MV-4-11 (cell line): ENCODE measurements at regions not wholly inside any gene's neighbourhood (a gene's known extent, or its start where the extent isn't known, plus 50 kb on each side); places are given as distances from the start of the nearest gene placed in this dataset.

Source experiments
- DNase-seq: peaks from one replicate; lab custom pipeline; 2025; lab: John Stamatoyannopoulos, UW

DNA sequence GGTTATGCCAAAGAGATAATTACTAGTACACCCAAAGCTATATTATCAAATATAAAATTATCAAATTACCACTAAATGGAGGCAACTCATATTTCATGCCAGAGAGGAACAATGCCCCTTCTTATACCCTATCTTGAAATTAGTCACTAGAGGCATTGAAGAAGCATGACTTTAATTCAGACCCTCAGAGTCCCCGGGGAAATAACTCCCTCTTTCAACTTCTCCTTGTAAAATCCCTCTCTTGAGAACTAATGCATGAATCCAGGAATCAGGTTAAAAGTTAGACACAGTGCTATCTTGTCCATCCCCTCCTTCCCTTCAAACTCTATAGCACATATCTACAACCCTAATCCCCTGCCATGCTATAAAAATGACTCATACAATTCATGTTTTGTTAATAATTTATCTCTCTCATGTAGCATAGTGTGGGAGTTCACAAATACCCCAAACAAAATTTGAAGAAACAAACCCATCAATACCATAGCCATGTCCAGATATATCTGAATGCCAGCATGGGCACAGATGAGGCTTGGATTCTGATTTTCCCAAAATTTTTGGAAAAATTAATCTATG, 665.4 kb downstream of the KCNA4 start:
- no peak for DNase-seq

DNA sequence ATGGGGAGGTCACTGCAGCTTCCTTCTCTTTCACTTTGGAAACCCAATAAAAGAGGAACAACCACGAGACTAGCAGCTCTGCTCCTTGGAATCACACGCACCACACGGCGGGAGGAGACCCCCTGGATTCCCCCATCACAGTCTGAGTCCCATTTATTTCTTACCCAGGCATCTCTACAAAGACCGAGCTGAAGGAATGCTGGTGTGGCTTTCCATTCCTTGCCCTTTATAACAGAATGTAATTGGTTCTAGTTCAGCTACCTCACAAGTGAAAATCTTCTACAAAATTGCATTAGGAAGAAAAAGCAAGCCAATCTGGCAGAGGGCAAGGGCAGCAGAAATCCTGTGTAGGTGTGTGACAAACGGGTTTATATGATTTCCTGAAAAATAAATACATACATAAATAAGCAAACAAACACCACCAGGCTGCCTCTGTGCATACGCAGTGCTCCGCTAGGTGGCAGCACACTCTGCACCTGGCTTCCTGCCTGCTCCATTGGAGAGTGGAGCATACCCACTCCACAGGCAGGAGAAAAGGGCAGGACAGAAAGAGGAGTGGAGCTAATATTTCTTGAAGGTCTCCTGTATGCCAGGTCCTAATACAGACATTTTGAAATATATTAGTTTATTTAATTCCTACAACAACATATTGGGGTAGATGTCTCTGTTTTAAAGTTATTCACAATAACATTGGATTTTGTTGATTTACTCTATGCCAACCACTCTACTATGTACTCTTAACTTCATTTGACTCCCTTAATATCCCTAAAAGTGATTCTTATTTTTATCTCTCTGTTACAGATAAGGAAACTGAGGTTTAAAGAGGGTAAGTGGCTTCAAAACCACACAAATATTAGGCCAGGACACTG, 673.1 kb downstream of the KCNA4 start:
- peak; percentile 5 for DNase-seq

DNA sequence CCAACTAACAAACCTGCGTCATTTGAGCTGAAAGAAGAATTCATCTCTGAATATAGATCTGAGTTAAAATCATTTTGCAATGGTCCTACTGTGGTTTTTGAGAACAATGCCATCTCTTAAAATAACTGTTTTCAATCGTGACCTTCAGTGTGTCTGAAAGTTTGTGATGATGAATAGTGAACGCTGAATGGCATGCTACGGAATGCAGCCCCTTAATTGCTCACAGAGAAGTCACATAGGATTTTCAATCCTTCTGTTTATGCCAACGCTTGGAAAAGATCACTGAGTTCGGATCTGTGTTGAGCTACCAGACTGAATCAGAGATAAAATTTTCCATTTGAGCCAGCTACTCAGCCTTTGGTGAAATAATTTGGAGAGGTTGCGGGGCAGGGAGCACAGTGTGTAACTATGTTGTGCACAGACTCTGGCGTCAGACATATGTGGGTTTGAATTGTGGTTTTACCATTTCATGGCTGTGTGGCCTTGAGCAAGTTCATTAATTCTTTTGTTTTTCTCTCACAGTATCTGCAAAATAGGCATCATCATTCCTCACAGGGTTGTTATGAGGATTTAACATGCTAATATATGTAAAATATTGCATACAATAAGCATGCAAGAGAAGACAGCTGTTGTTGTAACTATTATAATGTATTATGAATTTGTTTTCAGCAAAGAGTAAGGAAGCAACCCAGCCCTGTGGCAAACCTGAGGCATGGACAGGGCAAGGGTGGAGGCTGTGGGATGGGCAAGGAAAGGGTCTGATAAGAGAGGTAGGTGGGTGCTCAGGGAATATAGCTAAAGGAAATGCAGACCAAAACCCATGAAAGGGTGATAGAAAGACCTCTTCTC, 679.9 kb downstream of the KCNA4 start:
- DNase-seq, result no peak

DNA sequence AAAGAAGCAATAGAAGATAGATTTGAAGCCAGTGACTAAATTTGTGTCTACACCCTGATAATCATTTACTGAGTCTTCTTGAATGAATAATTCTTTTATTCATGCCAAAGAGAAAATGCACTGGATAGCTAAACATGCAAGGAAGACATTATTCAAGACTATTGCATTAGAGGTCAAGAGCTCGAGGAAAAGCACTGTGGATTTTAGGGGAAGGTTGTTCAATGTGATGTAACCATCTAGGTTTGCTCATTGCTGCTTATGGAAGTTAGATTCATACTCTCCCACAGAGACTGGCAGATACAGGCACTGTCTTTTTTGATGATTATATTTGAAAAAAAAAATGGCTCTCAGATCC, 682.1 kb downstream of the KCNA4 start:
- DNase-seq, result no peak

DNA sequence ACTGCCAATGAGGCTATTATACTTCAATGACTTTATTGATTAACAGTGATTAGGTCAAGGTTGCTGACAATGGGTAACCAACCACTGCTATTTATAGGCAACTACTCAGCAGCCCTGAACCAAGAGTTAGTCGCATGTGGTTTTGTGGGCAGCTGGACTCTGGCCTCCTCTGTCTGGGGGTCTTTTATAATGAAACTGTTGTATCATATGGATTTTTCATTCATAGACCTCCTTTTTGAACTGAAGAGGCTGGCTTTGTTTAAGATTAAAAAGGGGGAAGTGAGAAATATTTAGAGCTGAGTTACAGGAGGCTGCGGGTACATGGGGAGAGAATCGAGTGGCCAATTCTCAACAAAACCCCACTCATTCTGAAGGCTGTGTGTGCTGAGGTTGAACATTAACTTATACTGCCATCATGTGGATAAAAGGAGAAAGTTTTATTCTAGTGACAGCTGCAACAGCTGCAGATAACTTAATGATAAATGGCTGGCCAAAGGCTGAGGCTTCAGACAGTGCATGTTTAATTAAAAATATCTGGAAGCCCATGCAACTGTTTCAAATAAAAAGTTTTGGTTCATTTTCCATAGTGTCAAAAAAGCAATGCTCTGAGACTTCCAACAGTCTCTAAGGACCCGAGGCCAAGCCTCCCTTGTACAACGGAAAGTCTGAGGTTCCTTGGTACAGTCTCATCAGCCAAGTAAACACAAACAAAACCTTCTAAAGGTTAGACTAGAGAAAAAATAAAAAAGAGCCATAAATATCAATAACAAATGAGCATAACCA, 682.6 kb downstream of the KCNA4 start:
- peak; percentile 78 for DNase-seq

DNA sequence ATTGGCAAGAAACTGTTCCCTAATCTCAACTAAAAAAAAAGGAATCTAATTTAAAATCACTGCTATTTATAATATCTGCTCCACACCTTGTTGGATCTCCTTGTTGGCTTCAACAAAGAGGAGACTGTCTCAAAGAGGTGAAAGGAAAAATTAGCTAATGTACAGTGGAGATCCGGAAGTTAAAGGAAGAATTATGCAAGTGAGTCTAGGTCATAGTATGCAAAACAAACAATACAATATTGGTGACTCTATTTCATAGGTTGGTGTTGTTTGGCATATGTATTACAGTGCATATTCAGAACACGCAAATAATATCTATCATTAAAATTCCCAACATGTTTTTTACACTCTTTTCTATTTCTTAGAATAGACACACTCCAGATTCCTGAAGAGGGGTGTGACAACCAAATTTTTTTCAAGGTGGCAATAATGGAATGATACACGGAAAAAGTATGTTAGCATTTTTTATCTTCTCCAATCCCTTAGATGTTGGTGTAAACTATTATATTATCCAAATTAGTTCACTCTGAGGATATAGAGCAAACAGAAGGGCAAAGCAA, 685.3 kb downstream of the KCNA4 start:
- no peak for DNase-seq

DNA sequence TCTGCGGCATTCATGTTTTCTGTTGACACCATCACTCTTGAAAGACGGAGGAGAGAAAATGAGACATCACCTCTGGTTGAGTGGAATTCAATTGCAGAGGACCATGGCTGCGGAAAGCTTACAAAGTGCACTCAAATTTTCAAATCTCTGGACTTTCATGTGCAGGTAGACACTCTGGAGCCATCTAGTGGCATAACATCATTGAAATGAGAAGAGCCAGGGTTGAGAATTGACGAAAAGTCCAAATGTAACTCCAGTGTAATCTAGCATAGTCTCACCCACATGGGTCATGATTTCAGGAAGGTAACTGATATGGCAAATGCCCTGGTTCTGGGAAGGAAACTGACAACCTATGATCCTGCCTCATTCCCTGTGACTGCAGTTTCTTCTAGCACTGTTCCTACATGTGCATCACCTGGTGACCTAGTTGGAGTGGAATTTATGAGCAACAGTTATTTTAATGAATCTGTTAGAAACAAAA, 687.8 kb downstream of the KCNA4 start:
- peak; percentile 19 for DNase-seq

DNA sequence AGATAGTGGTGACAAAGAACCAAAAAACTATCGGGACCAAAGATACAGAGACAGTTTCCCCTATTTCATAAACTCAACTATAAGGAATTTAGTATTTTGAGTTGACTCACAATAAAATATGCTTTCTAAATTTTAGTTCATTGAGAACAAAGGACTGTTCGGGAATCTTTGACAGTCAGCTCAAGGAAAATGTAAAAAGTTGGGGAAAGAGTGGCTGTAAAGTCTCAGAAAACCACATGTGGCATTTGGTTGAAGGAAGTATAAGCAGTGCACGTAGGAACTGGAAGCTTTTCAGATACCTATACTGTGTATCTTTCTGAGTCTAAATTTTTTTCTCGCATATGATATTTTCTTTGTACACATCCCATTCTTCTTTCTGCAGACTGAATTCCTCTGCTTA, 688.9 kb downstream of the KCNA4 start:
- DNase-seq, result no peak

DNA sequence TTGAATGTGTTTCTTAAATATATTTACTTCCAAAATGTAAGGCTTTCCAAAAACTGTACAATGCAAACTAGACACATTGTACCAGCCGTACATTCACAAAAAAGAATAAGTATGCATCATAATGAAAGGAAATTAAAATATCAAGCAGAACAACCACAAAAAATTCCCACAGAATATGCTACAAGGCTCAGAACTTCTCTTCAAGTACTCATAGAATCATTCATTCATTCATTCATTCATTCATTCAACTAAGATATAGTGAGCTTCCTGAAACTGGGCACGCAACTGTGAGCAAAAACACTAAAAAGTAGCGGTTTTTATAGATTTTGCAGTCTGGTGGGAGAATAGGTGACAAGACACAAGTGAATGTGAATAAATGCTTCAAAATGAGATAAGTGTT, 690.1 kb downstream of the KCNA4 start:
- DNase-seq, result no peak

DNA sequence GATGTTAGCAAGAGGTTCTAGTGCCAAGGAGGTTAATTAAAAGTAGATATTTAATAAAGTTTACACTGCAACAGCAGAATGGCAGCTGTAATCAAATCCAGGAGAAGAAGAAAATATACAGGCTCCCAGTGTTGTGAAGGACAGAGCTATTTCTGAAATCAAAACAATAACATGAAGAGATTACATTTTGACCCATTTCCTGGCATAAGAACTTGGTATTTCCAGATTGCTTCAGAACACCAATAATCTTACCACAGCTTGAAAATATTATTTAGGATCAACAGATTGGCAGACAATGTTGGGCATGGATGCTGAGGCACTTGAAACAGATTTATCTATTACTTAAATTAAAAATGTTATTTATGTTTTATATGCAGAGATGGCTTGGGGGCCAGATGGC, 692.5 kb downstream of the KCNA4 start:
- DNase-seq, result no peak

DNA sequence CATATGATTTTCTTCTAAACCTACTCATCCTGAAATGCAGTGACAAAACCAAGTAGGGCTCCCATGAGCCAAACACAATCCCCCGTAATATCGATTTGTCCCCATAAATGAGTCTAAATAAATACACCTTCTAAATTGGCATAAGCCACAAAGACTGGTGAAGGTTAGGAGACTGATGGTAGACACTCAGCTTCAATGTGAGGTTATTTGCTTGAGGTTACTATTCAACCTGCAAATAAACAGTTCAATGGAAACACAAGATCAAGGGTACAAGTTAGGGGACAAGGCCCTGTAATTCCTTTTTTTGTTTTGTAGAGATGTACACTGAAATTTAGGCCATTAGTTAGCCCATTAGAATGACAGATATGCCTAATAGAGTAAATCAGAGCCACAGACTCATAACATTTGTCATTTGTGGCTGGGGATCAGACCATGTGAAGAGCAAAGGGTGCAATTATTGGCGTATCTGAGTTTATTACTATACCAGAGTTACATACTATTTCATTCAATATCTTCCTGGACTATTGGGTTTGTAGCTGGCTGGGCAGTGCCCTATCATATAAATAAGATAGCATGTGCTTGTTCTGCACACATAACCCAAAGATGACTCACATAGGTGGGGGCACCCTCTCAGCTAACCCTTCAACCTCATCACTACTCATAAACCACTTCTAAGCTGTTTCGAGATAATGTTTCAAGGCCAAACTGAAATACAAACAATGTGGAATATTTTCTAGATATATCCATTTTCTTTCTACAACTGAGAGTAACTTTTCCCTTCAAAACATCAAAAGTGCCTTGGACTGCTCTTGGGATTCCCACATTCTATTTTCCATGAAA, 695.3 kb downstream of the KCNA4 start:
- DNase-seq, result no peak

DNA sequence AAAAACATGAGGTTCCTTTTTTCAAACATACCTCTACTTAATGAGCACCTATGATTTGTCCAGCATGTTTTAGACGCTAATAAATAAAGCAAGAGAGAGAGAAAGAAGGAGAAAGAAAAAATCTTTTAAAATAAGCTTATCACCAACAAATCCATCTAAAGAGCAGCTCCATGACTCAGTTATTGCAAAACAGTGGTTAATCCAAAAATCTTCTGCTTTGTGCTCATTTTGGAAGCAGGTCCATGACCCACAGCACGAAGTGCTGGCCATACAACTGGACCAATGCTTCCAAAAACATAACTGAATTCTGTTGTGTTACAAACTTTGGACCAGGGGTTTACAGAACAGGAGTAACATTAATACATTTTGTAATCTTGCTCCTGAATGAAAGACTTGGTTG, 696.6 kb downstream of the KCNA4 start:
- DNase-seq, result no peak

DNA sequence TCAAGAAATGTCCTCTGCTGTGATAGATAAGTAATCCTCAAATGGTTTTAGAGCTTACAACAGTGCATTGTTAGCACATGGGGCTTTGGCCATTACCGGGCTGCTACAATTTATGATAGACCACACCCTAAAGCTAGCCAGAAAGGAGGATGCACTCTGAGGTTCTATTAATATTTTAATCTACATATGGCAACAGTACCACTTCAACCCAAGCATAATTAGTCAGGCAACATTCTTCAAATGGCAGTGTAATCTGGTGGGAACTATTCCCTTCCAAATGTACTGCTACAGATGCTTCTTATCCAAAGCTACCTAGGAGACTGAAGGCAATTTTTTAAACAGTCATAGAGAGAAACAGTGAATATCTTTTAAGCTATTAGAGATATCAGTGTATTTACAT, 697.6 kb downstream of the KCNA4 start:
- DNase-seq, result no peak

DNA sequence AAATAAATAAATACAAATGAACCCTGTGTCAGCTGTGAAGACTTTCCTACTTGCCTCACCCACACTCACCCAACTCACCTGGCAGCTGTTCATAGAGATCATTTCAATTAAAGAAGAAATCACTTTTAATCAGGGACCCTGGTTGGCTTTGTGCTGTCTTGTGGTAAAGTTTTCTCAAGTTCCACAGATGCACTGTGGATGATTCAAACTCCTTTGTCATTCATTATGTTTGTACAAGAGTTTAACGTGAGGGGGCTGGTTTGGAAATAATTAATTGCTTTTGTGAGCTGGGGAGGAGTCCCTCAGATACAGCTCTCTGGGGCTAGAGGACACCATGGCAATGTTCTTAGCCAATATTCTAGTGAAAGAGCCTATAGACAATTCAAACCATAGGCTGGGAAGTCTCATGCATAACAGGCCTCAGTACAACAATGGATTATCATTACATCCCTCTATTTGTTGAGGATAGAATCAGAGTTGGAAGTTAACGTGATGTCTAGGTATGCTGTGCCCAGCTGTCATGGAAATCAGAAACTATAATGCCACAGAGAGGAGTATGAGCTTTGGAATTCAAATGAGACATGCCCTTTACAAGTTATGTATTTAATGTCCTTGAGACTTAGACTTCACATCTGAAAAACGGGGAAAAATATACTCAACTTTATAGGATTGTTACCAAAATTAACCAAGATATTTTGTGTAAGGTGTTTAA, 698.5 kb downstream of the KCNA4 start:
- DNase-seq, result no peak

DNA sequence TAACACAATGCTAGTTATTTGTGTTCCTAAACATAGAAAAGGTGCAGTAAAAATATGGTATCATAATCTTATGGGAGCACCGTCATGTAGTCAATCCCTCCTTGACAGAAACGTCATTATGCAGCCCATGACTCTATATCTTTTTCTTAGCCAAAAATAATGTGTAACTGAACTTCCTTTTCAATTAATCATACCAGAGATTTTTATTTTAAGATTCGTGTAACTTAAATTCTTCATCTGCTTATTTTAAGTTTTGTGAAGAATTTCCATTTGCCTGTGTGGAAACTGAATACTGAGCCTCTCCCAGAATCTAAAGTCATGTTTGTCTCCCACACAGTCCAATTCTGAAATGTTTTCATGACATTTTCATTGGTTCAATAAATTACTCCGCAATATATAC, 699.1 kb downstream of the KCNA4 start:
- DNase-seq, result no peak

DNA sequence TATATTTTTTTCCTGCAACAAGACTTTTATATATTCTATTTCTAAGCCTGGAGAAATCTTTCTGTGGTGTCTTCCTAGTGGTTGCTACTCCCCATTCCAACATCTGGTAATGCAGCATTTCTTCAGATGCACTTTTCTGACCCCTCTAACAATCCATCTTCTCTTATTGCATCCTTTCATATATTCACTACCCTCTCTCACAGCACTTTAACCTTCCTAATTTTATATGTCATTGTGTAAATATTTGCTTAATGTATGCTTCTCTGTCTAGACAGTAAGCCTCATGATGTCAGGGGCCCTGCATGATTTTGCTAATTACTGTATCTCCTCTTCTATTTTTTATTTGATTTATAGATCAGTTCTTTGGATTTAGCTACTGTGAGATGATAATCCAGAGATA, 701.6 kb downstream of the KCNA4 start:
- no peak for DNase-seq

DNA sequence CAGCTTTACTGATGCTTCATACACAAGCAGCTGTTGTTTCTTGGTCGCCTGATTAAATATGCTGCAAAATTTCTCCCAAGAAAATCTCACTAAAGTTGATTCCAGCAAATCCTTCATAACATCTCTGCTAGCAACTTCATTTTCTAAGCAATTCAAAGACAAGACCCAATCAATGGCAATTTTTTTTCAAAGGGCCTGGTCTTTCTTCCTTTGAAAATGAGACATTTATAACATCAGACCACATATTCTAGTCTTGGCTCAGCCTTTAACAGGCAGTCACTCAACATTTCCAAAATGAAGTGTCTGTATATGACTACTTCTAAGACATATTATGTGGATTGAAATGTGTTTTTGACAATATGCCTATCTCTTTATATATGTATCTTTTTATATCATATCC, 702.6 kb downstream of the KCNA4 start:
- no peak for DNase-seq

DNA sequence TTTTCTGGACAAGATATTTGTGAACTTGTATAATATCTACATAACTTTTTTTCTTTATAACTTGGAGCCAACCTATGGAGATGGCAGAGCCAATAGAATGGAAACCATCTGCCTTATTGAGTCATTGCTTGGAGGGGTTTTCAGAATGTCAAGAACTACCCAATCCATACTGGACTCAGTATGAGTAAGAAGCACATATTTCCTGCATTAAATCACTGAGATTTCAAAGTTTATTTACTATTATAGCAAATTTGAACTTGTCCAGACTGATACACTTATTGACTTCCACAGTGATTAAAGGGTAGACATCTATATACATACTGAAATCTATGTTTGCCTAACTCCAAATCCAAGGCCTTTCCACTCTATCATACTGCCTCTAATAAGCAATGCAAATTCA, 704.0 kb downstream of the KCNA4 start:
- no peak for DNase-seq

DNA sequence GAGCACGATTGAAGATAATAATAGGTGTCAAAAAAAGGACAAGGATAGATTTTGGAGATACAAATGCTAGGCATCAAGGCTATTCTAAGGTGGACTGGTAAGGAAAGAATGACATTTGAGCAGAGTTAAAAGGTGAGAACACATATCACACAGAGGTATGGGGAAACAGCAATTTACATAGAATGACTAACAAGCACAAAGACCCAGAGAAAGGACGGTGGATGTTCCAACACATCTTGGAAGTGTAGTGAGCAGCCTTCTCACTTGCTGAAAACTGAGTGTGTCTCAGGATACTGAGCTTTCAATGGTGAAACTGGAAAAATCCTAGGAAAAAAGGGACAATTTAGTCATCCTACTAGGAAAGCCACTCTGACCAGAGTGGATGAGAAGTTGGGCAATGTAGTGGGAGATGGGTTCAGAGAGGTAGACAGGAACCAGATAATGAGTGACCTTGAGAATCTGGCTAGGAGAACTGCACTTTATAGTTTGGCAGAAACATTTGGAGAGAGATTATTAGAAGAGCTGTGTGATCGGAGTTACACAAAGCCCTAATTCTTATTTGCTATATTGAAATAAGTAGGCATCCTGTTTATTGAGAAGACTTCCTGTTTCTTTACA, 706.0 kb downstream of the KCNA4 start:
- DNase-seq, result no peak

DNA sequence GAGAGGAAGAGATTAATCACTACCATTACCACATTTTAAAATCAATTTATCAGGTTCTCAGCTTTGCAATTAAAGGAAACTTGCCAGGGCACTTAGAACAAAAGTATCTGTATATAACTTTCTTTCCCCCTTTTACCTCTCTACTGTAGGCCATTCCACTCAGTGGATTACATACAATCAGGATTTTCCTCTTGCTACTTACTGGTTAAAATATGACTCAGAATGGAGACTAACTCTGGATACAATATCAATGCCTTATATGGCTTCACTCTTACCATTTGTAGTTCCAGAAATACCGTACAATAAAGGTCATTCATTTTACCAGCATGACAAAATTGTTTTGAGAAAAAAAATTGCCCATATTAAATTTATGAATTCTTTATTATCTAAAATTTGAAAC, 706.8 kb downstream of the KCNA4 start:
- DNase-seq, result no peak
